ENCODE measurements at regions not wholly inside any gene's neighbourhood (a gene's known extent, or its start where the extent isn't known, plus 50 kb on each side); places are given as distances from the start of the nearest gene placed in this dataset.

GRCh38 chr13:30134578-30134977, 172.8 kb downstream of the KATNAL1 start:
- Histone ChIP-seq H3K4me1 (no peaks in the 10 kb centered on the region), H3K36me3 (ENCODE audit: control insufficient read depth, insufficient read depth, low read length) (no peaks in the 10 kb centered on the region), H3K9ac (no peak overlapping the region), H3K27ac (no peak overlapping the region), H3K4me3 (ENCODE audit: low read depth, low read length) (no peak overlapping the region), H3K27me3 (ENCODE audit: control insufficient read depth, insufficient read depth, low read length) (no peaks in the 10 kb centered on the region), H3K9me3 (ENCODE audit: control insufficient read depth, low read length) (no peaks in the 10 kb centered on the region), H3K79me2 (no peaks in the 10 kb centered on the region), H2AFZ (no peak overlapping the region), H3K4me2 (ENCODE audit: low read length) (no peak overlapping the region)
- no peak for TF ChIP-seq CTCF (IDR thresholded peaks at IDR 0.05)

DNA sequence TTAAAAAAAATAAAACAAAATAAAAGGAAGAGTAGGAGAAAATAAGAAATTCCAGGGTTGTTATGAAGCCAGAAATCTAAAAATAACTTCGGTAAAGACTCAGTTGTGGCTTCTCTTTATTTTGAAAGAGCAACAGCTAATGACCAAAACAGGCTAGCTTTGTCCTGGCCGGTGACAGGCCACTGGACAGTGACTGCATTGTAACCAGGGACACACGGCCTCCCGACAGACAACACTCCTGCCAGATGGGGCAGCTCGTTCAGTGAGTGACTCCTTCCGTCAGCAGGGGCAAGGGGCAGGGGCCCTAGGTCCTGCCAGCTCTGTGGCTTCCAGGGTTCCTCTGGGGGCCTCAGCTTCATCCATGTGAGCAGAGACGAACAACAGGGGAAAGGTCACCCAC, 173.4 kb downstream of the KATNAL1 start:
- no peak overlapping the region for H3K4me2 ChIP-seq (ENCODE audit: low read length)
- H3K9me3 ChIP-seq (ENCODE audit: control insufficient read depth, low read length): no peaks in the 10 kb centered on the region
- H3K79me2 ChIP-seq: no peaks in the 10 kb centered on the region
- no peaks in the 10 kb centered on the region for H3K27me3 ChIP-seq (ENCODE audit: control insufficient read depth, insufficient read depth, low read length)
- no peaks in the 10 kb centered on the region for H3K4me1 ChIP-seq
- H3K9ac ChIP-seq: no peak overlapping the region
- no peak overlapping the region for H3K27ac ChIP-seq
- H2AFZ ChIP-seq: no peak overlapping the region
- H3K4me3 ChIP-seq (ENCODE audit: low read depth, low read length): no peak overlapping the region
- TF ChIP-seq CTCF (IDR thresholded peaks at IDR 0.05): no peak
- no peaks in the 10 kb centered on the region for H3K36me3 ChIP-seq (ENCODE audit: control insufficient read depth, insufficient read depth, low read length)

GRCh38 chr13:30133554-30133912, 173.8 kb downstream of the KATNAL1 start:
- Histone ChIP-seq H3K9ac (no peak overlapping the region), H3K27ac (no peak overlapping the region)

GRCh38 chr13:30132623-30133553, 174.5 kb downstream of the KATNAL1 start:
- Histone ChIP-seq H2AFZ (peak overlapping the region; percentile 29), H3K79me2 (no peaks in the 10 kb centered on the region), H3K4me2 (ENCODE audit: low read length) (no peak overlapping the region), H3K27ac (no peak overlapping the region), H3K4me1 (no peaks in the 10 kb centered on the region), H3K27me3 (ENCODE audit: control insufficient read depth, insufficient read depth, low read length) (no peaks in the 10 kb centered on the region), H3K36me3 (ENCODE audit: control insufficient read depth, insufficient read depth, low read length) (no peaks in the 10 kb centered on the region), H3K9me3 (ENCODE audit: control insufficient read depth, low read length) (no peaks in the 10 kb centered on the region), H3K4me3 (ENCODE audit: low read depth, low read length) (no peak overlapping the region), H3K9ac (no peak overlapping the region)
- TF ChIP-seq CTCF (IDR thresholded peaks at IDR 0.05): peak; percentile 81

More at GRCh38 chr13:30133554-30133912, 173.8 kb downstream of the KATNAL1 start:
- Histone ChIP-seq H3K4me1 (no peaks in the 10 kb centered on the region), H3K9me3 (ENCODE audit: control insufficient read depth, low read length) (no peaks in the 10 kb centered on the region), H3K4me3 (ENCODE audit: low read depth, low read length) (no peak overlapping the region), H2AFZ (no peak overlapping the region), H3K36me3 (ENCODE audit: control insufficient read depth, insufficient read depth, low read length) (no peaks in the 10 kb centered on the region), H3K27me3 (ENCODE audit: control insufficient read depth, insufficient read depth, low read length) (no peaks in the 10 kb centered on the region), H3K4me2 (ENCODE audit: low read length) (no peak overlapping the region), H3K79me2 (no peaks in the 10 kb centered on the region)
- TF ChIP-seq CTCF (IDR thresholded peaks at IDR 0.05): no peak

DNA sequence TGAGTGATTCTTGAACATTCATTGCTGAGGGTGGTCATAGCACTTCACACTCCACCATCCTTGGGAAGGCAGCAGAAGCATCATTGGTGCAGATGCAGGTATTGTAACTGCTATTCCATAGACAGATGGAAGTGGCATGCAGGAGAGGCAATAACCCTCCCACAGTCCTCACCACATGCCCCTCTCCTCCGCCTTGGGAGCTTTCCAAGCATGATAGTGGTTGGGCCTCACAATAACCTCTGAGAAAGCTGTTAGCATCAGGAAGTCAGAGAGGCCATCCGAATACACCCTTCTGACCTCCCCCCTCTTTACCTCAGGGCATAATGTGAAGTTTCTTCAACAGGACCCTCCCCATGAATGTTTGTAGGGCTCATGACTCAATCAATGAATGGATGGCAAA, 177.9 kb downstream of the KATNAL1 start:
- no peaks in the 10 kb centered on the region for H3K4me1 ChIP-seq
- H3K36me3 ChIP-seq (ENCODE audit: control insufficient read depth, insufficient read depth, low read length): no peaks in the 10 kb centered on the region
- no peaks in the 10 kb centered on the region for H3K9me3 ChIP-seq (ENCODE audit: control insufficient read depth, low read length)
- no peak for TF ChIP-seq CTCF (IDR thresholded peaks at IDR 0.05)
- H3K9ac ChIP-seq: no peak overlapping the region
- H3K27me3 ChIP-seq (ENCODE audit: control insufficient read depth, insufficient read depth, low read length): no peaks in the 10 kb centered on the region
- H3K4me3 ChIP-seq (ENCODE audit: low read depth, low read length): no peak overlapping the region
- H3K27ac ChIP-seq: no peak overlapping the region
- H3K79me2 ChIP-seq: no peaks in the 10 kb centered on the region
- no peak overlapping the region for H3K4me2 ChIP-seq (ENCODE audit: low read length)
- no peak overlapping the region for H2AFZ ChIP-seq

All from parathyroid adenoma (tissue), 2 donors.